GM18907 (cell line): ENCODE measurements at regions not wholly inside any gene's neighbourhood (a gene's known extent, or its start where the extent isn't known, plus 50 kb on each side); places are given as distances from the start of the nearest gene placed in this dataset.

ENCODE experiments used
- ATAC-seq: cut with Tn5 transposase; IDR thresholded peaks from one replicate; pipeline ENCODE4 v1.9.1; 2021; ENCODE audit warnings: mild to moderate bottlenecking, moderate library complexity; ENCODE audit not compliant: unreplicated experiment

- no peak for ATAC-seq
Observed at GRCh38 chr6:91744566-91744965, 1157.7 kb upstream of the MAP3K7 start.

DNA sequence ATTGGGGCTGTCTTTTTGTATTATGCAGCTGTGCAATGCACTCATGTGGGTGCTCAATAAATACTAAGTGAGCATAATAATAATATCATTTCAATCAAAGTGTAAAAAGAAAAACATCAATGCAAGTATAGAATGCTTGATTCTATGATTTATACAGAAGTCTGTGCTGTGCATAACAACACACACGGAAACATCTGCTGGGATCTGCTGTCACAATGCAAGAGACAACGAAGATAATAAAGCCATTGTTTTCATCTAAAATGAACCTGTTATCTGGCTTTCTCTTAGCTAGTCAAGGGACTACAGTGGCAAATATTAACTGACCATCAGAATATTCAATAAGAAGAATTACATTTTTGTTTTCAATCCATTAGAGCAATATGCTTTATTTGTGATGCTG, 1156.9 kb upstream of the MAP3K7 start:
- no peak for ATAC-seq

DNA sequence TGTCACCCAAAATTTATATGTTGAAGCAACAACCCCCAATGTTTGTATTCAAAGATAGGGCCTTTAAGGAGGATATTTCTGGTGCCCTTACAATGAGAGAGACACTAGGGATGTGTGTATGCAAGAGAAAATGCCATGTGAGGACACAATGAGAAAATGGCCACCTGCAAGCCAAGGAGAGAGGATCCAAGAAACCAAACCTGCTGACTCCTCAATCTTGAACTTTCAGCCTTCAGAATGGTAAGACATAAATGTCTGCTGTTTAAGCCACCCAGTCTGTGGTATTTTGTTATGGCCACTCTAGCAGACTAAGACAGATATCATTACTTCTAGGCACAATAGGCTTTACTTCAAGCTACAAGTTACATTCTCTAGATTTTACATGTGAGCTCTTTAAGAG, 1145.1 kb upstream of the MAP3K7 start:
- no peak for ATAC-seq

DNA sequence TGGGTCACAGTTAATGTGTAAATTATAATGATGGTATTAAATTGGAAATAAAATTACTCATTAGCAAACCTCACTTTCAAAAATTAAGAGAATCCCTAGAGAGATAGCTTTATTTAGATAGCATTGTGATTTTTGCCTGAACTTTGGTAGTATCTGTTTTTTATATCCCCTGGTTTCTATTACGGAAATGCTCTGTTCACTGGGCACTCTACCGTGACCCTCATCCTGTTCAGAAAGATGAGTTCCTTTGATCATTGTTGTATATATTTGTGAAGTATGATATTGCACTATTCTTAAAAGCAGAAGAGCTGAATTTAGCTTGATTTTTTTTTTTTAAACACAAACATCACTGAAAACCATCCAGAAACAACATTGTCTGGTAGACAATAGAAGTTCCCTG, 1143.8 kb upstream of the MAP3K7 start:
- ATAC-seq, result no peak

- ATAC-seq, result no peak
Observed at GRCh38 chr6:91720324-91720723, 1133.5 kb upstream of the MAP3K7 start.

DNA sequence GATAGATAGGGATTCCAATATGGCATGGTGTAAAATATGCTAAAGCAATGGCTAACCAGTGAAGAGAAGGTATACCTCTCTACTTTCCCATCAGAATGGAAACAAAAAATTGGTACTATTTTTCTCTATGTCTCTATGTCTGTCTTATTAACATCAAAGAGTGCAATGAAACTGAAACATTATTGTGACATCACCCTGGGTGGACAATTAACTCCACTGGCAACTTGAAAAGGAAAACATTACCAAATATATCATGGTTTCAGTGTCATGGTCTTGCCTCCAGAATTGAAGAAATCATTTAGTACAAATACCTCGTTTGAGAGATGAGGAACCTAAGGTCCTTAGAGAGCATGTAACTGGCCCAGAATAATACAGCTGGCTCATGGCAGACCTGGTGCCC, 1132.5 kb upstream of the MAP3K7 start:
- peak; percentile 66 for ATAC-seq

- ATAC-seq, result peak; percentile 55
Observed at GRCh38 chr6:91718198-91718597, 1131.3 kb upstream of the MAP3K7 start.

- ATAC-seq, result no peak
Observed at GRCh38 chr6:91717094-91717493, 1130.2 kb upstream of the MAP3K7 start.

- ATAC-seq, result no peak
Observed at GRCh38 chr6:91716361-91716760, 1129.5 kb upstream of the MAP3K7 start.

DNA sequence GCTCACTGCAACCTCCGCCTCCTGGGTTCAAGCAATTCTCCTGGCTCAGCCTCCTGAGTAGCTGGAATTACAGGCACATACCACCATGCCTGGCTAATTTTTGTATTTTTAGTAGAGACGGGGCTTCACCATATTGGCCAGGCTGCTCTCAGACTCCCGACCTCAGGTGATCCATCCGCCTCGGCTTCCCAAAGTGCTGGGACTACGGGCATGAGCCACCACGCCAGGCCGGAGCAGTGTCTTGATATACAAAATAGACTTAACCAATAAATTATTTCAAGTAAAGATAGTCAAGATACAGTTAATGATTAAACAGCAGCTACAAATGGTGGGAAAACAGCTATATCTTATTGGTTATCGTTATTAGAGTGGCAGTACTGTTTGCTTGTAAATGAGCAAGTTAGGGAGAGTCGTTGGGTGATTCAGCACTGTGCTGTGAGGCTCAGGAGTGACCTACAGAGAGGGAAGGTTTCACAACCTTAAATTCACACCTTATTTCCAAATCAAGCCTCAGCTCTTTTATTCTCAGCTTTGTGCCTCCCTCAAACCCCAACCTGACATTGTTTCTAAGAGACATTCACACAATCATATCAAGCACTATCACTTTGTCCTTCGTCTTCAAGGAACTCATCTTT, 1128.4 kb upstream of the MAP3K7 start:
- ATAC-seq, result no peak

DNA sequence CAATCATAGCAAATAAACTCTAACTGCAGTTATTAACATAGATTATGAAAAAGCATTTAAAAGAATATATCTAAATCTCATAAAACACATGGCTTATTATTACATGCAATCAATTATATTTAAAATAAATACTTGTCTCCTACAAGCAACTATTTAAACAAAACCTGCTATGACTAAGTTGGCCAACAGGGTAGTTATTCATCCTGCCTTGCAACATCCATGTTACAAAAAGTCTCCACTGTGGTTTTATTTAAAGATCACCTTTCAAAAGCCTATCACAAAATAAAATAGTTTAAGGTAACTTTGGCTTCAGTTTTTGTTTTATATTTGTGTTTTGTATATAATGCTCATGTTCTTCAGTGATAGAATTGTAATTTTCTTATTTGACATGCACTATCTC, 1127.0 kb upstream of the MAP3K7 start:
- no peak for ATAC-seq

DNA sequence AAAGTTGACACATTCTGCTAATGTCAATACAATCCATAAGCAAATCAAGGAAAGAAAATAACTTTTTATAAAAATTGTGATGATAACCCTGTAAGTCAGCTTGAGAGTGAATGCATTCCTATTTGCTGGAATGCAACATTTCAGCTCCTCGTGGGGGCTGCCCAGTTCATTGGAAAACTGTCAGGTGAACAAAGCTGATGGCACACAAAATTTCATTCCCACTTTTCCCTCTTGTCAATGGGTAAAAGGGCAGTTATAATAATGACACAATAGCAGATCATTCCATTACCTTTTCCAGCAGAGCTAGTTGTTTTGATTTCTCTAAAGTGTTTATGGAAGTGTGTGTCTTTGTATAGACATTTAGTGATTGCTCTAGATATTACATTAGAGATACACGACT, 1124.6 kb upstream of the MAP3K7 start:
- no peak for ATAC-seq

DNA sequence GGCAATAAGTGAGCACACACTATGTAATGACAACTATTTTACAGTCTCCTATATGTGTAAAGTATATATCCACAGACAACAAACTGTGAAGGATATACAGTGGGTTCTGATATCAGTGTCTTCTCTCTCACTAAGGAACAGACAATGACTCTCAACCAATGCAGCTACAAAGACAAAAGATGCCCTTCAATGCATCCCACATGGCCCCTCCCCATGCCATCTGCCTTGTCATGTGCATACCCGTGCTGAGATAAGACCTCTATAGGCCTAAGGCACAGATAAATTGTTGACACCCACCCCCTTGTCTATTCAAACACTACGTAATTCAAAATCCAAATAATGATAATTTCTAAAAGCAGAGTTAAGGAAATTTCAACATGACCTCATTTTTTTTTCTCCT, 1123.5 kb upstream of the MAP3K7 start:
- ATAC-seq, result no peak

DNA sequence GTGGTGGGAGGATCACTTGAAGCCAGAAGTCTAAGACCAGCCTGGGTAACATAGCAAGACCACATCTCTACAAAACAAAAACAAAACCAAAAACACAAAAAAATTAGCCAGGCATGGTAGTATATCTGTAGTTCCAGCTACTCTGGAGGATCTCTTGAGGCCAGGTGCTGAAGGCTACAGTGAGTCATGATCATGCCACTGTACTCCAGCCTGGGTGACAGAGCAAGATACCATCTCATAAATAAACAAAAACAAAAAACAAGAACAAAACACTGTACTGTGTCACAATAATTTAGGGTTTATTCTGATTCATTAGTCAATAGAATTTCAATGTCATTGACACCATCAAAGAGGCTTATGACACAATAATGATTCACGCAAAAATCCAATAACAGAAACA, 1121.7 kb upstream of the MAP3K7 start:
- ATAC-seq, result no peak

GRCh38 chr6:91705646-91706045, 1118.8 kb upstream of the MAP3K7 start:
- no peak for ATAC-seq

GRCh38 chr6:91704531-91704930, 1117.7 kb upstream of the MAP3K7 start:
- no peak for ATAC-seq

- no peak for ATAC-seq
Observed at GRCh38 chr6:91697010-91697695, 1110.3 kb upstream of the MAP3K7 start.

DNA sequence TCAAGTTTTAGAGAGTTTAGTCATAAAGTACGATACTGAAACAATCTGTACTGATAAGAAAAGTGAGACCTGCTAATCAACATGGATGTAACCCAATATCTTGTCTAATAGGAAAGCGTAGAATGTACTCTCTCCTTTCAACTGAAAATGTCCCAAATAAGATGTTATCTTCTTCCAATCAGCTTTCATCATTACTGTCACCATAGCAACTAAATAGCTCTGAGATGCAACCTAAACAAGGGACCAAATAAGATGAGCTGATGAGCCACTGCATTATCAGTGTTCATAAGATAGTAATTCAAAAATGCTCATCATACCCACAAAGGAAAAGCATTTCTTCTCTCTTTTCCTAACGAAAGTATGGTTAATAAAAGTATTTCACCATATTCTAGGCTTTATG, 1108.3 kb upstream of the MAP3K7 start:
- ATAC-seq, result no peak

DNA sequence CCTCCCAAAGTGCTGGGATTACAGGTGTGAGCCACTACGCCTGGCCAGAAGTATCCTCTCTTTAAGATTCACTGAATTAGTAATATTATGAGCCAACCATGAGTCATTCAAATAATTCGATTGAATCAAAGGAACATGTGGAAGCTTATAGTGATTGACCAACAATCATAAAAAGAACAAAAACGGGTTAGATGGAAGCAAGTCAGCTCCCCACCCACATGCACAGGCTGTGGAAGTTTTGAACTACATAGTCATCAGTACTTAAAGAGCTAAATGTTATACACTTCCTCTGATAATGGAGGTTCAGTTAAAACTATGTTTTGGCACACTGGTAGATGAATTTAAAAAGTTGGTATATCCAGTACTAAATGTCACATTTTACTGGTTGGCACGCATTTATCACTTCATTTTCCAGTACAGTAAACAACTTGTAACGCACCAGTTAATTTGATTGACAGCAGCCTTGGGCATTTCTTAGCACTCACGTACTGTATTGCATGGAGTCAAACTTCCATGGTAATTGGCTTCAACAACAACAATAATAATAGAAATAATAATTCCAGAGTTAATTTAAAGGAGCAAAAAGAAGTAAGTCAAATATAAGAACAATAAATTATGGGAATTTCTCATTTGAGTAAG, 1107.3 kb upstream of the MAP3K7 start:
- ATAC-seq, result no peak

DNA sequence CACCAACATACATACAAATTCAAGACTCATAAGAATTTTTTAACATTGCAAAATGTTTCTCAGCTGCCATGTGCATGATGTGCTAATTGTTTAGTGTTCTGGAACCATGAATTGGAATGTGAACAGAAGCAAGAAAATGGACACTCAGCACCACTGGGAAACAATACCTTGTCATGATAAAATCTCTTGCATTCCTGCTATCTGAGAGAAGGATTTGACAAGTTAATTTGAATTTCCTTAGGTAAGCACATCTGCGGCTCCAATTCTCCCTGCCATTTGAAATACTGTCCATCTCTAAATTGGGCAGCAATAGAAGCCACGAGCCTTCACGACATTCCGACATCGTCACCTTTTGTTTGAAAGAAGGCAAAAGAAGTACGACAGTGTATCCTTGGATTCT, 1104.6 kb upstream of the MAP3K7 start:
- ATAC-seq, result no peak

GRCh38 chr6:91683240-91683639, 1096.4 kb upstream of the MAP3K7 start:
- no peak for ATAC-seq

DNA sequence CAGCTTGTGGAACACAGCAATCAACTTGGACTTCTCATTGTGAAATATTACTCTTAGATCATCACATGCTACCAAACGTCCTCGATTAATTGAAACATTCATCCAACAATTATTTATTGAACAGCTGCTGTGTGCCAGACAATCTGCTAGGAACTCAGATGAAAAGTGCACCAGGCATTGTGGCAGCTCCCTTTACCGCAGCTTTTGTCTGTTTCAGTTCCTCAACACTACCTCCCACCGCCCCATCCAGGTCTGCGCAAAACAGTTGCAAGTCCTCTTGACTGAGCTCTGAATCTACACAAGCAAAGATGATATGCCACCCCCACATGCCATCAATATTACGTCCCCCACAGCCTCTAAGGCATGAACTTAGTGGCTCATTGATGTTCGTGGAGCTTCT, 1094.4 kb upstream of the MAP3K7 start:
- no peak for ATAC-seq
